HepG2 (cell line): ENCODE measurements at regions not wholly inside any gene's neighbourhood (a gene's known extent, or its start where the extent isn't known, plus 50 kb on each side); places are given as distances from the start of the nearest gene placed in this dataset.

Experiments
- ATAC-seq: fragments of 200-7000 bp; cut with Tn5 transposase; 3 replicates; pipeline ENCODE4 v1.9.1; 2020; ENCODE audit warnings: mild to moderate bottlenecking, moderate library complexity
- BruUV-seq: library from RNA; stranded (reverse); fragments of 400-500 nt; replicated peaks from 2 replicates; lab custom pipeline; 2021; lab: Mats Ljungman, UMichigan
- CTCF ChIA-PET: fragments of 300-600 bp; formaldehyde crosslinking; extraction: SDS; loops from one replicate; lab custom pipeline; 2021; ENCODE audit warnings: low total read pairs, inconsistent platforms, low intra/inter-chr PET ratio; lab: Yijun Ruan, JAX
- POLR2A ChIA-PET: fragments of 350-600 bp; sonication (Branson Sonifier 250); formaldehyde crosslinking; loops from one replicate; lab custom pipeline; 2020; ENCODE audit warnings: antibody characterized with exemption, inconsistent platforms; lab: Yijun Ruan, JAX
- DNase-seq: peaks from one replicate; pipeline ENCODE4 v3.0.0-alpha.2; 2015; ENCODE audit warnings: low spot score
- FAIRE-seq: peaks from 3 replicates; lab custom pipeline; 2011; peaks lifted over from hg19 to GRCh38; lab: Jason Lieb, UNC
- H2AFZ ChIP-seq: one replicate; pipeline ENCODE4 v1.6.1; 2011; ENCODE audit warnings: low read length, inconsistent platforms
- H3K27ac ChIP-seq: fragments of 300-600 bp; 3 replicates; pipeline ENCODE4 v1.8.0; 2011; ENCODE audit warnings: mixed run types, mild to moderate bottlenecking, mixed read lengths, low read length, inconsistent platforms; ENCODE audit not compliant: insufficient read depth; ENCODE audit errors: extremely low read length
- H3K27me3 ChIP-seq, 2 experiments: fragments of 200-600 bp in 1 of 2; 2 replicates in 1 of 2; 3 replicates in 1 of 2; pipeline versions ENCODE4 v1.6.0 to v1.8.0; 2011; ENCODE audit warnings: low read length in 2 of 2, mild to moderate bottlenecking in 2 of 2, moderate library complexity in 2 of 2, inconsistent platforms in 1 of 2; ENCODE audit not compliant: insufficient read depth in 2 of 2, control insufficient read depth in 1 of 2
- H3K36me3 ChIP-seq, 2 experiments: fragments of 200-600 bp in 1 of 2; replicated peaks in 1 of 2; 2 replicates in 1 of 2; 3 replicates in 1 of 2; pipeline versions ENCODE4 v1.5.1 to v1.8.0; 2011; ENCODE audit warnings: low read length in 2 of 2, inconsistent platforms in 1 of 2; ENCODE audit not compliant: insufficient read depth in 2 of 2, control insufficient read depth in 1 of 2
- H3K4me1 ChIP-seq: 2 replicates; pipeline ENCODE4 v1.5.1; 2012; ENCODE audit warnings: low read length, inconsistent platforms; ENCODE audit not compliant: insufficient read depth
- H3K4me2 ChIP-seq: 2 replicates; pipeline ENCODE4 v1.6.0; 2011; ENCODE audit warnings: low read depth, low read length, inconsistent platforms
- H3K4me3 ChIP-seq, 3 experiments: fragments of 200-600 bp in 1 of 3; sonication (generic), shearing (Covaris generic) in 1 of 3; replicated peaks in 1 of 3; 2 replicates each; pipeline ENCODE4 v1.5.1; 2011 to 2016; ENCODE audit warnings: low read length in 3 of 3, inconsistent platforms in 2 of 3, low read depth in 2 of 3, mild to moderate bottlenecking in 2 of 3, control low read depth in 1 of 3, mixed read lengths in 1 of 3; ENCODE audit not compliant: insufficient read depth in 1 of 3
- H3K79me2 ChIP-seq: one replicate; pipeline ENCODE4 v1.6.1; 2011; ENCODE audit warnings: low read length, inconsistent platforms; ENCODE audit not compliant: insufficient read depth
- H3K9ac ChIP-seq: 2 replicates; pipeline ENCODE4 v1.6.0; 2011; ENCODE audit warnings: mild to moderate bottlenecking, low read depth, low read length, inconsistent platforms; ENCODE audit not compliant: insufficient read depth
- H3K9me3 ChIP-seq: 2 replicates; pipeline ENCODE4 v1.5.1; 2012; ENCODE audit warnings: mild to moderate bottlenecking, low read length
- H4K20me1 ChIP-seq: 2 replicates; pipeline ENCODE4 v1.6.0; 2011; ENCODE audit warnings: inconsistent platforms, mild to moderate bottlenecking, low read length, moderate library complexity; ENCODE audit not compliant: insufficient read depth
- ATM ChIP-seq: fragments of 450-650 bp; IDR thresholded peaks from 2 replicates; pipeline ENCODE4 v1.7.1; 2017; ENCODE audit warnings: mild to moderate bottlenecking, borderline replicate concordance
- MNT ChIP-seq: fragments of 450-650 bp; IDR thresholded peaks from 2 replicates; pipeline ENCODE4 v1.6.1; 2016
- NCOA1 ChIP-seq: sonication (generic); formaldehyde crosslinking; IDR thresholded peaks from 2 replicates; pipeline ENCODE4 v1.9.0; 2021; ENCODE audit warnings: missing genetic modification reagents
- PLSCR1 ChIP-seq: sonication (generic); formaldehyde crosslinking; IDR thresholded peaks from 2 replicates; pipeline ENCODE4 v1.5.0; 2020; ENCODE audit warnings: missing genetic modification reagents, mild to moderate bottlenecking, borderline replicate concordance
- SAFB2 ChIP-seq: sonication (generic); formaldehyde crosslinking; IDR thresholded peaks from 2 replicates; pipeline ENCODE4 v1.5.1; 2020; ENCODE audit warnings: missing genetic modification reagents, low read depth, mild to moderate bottlenecking, borderline replicate concordance
- SALL1 ChIP-seq: sonication (generic); formaldehyde crosslinking; IDR thresholded peaks from 2 replicates; pipeline ENCODE4 v1.8.0; 2022; ENCODE audit warnings: mild to moderate bottlenecking, missing genetic modification reagents
- WGBS: methylation state at CpG from one replicate; pipeline ENCODE4 v1.1.6; 2017; ENCODE audit warnings: low lambda C conversion rate; 5-methylcytosine and 5-hydroxymethylcytosine counted together
- in situ Hi-C: cut with HindIII; loops from 2 replicates; pipeline ENCODE4 v1.10.0; 2017; ENCODE audit warnings: low pct_unique_long_range_greater_than_20kb; ENCODE audit not compliant: extremely low pct_ligation_motif_present
- intact Hi-C: fragments of 100-400 bp; cut with micrococcal nuclease; formaldehyde crosslinking; loops from one replicate; pipeline ENCODE4 v1.10.0; 2022; ENCODE audit not compliant: unreplicated experiment

DNA sequence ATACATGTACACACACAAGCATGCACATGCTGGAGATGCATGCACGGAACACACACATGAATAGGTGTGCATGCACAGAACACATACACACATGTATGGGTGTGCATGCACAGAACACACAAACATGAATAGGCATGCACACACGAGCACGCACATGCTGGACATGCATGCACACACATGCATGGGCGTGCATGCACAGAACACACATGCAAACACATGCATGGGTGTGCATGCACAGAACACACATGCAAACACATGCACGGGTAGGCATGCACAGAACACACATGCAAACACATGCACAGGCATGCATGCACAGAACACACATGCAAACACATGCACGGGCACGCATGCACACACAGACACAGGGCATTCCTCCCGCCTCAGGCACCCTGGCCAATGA, 382.3 kb downstream of the IRX2 start:
- ATAC-seq = no peak
- ChIA-PET CTCF (no interaction called here), POLR2A (no interaction called here)
- no peak for TF ChIP-seq NCOA1 (CRISPR knock-in tag)
- TF ChIP-seq MNT = peak; percentile 92
- TF ChIP-seq ATM = no peak
- no peak for TF ChIP-seq SALL1 (CRISPR knock-in tag)
- TF ChIP-seq PLSCR1 (CRISPR knock-in tag) = no peak
- Histone ChIP-seq H3K9me3 (peaks cover 15% of the 10 kb centered on the region), H3K4me1 (no peaks in the 10 kb centered on the region), H4K20me1 (no peaks in the 10 kb centered on the region), H3K4me2 (no peak overlapping the region), H3K79me2 (no peaks in the 10 kb centered on the region), H3K4me3 (no peak overlapping the region), H3K9ac (no peak overlapping the region), H3K27ac (no peak overlapping the region), H3K36me3 (no peaks in the 10 kb centered on the region), H2AFZ (no peak overlapping the region), H3K27me3 (no peaks in the 10 kb centered on the region)
- WGBS = 11% methylated on average over 4 of the region's 8 CpGs
- no peak for FAIRE-seq
- intact Hi-C loops (no loop called here), in situ Hi-C loops (no loop called here)
- no TSS peak for BruUV-seq
- no peak for DNase-seq

GRCh38 chr5:2366816-2367215, 384.7 kb downstream of the IRX2 start:
- ATAC-seq = no peak

More at GRCh38 chr5:2366816-2367215, 384.7 kb downstream of the IRX2 start:
- H3K9me3 ChIP-seq = peaks cover 20% of the 10 kb centered on the region
- H3K4me2 ChIP-seq = no peak overlapping the region
- no peaks in the 10 kb centered on the region for H3K27me3 ChIP-seq
- 1% methylated on average over 5 of the region's 9 CpGs for whole genome bisulfite sequencing
- FAIRE-seq = no peak
- H3K9ac ChIP-seq = no peak overlapping the region
- in situ Hi-C loops = no loop called here
- no peaks in the 10 kb centered on the region for H3K4me1 ChIP-seq
- intact Hi-C loops = no loop called here
- H3K79me2 ChIP-seq = no peaks in the 10 kb centered on the region
- H2AFZ ChIP-seq = no peak overlapping the region
- H4K20me1 ChIP-seq = no peaks in the 10 kb centered on the region
- no peak overlapping the region for H3K27ac ChIP-seq
- BruUV-seq = no TSS peak
- no peak for DNase-seq
- no peak for TF ChIP-seq SAFB2
- TF ChIP-seq MNT = peak; percentile 36; the same call in 1 of the 2 replicates
- POLR2A ChIA-PET = no interaction called here
- CTCF ChIA-PET = no interaction called here
- no peaks in the 10 kb centered on the region for H3K36me3 ChIP-seq
- no peak overlapping the region for H3K4me3 ChIP-seq
